Kidney glomerular epithelial cell (primary cell): ENCODE measurements at regions not wholly inside any gene's neighbourhood (a gene's known extent, or its start where the extent isn't known, plus 50 kb on each side); places are given as distances from the start of the nearest gene placed in this dataset.

Experiments used
- DNase-seq: peaks from one replicate; lab custom pipeline; 2025; lab: John Stamatoyannopoulos, UW

- DNase-seq, result no peak
Measured at GRCh38 chr2:147553775-147554271, 291.0 kb upstream of the ACVR2A start.

- no peak for DNase-seq
Measured at GRCh38 chr2:147550995-147551731, 293.7 kb upstream of the ACVR2A start.

- DNase-seq, result no peak
Measured at GRCh38 chr2:147549054-147549453, 295.8 kb upstream of the ACVR2A start.

- no peak for DNase-seq
Measured at GRCh38 chr2:147548451-147548850, 296.4 kb upstream of the ACVR2A start.

GRCh38 chr2:147547440-147547839, 297.4 kb upstream of the ACVR2A start:
- DNase-seq, result no peak

GRCh38 chr2:147546109-147546508, 298.7 kb upstream of the ACVR2A start:
- no peak for DNase-seq

- peak; percentile 59 for DNase-seq
Measured at GRCh38 chr2:147543056-147543455, 301.8 kb upstream of the ACVR2A start.

- DNase-seq, result no peak
Measured at GRCh38 chr2:147542351-147542750, 302.5 kb upstream of the ACVR2A start.

- no peak for DNase-seq
Measured at GRCh38 chr2:147541314-147541713, 303.5 kb upstream of the ACVR2A start.

GRCh38 chr2:147538821-147539220, 306.0 kb upstream of the ACVR2A start:
- no peak for DNase-seq

- no peak for DNase-seq
Measured at GRCh38 chr2:147538088-147538487, 306.7 kb upstream of the ACVR2A start.

GRCh38 chr2:147531269-147531668, 313.6 kb upstream of the ACVR2A start:
- DNase-seq, result no peak

- DNase-seq, result no peak
Measured at GRCh38 chr2:147530033-147530432, 314.8 kb upstream of the ACVR2A start.

- DNase-seq, result no peak
Measured at GRCh38 chr2:147525819-147526489, 318.9 kb upstream of the ACVR2A start.

- no peak for DNase-seq
Measured at GRCh38 chr2:147524912-147525311, 319.9 kb upstream of the ACVR2A start.

- no peak for DNase-seq
Measured at GRCh38 chr2:147523415-147523814, 321.4 kb upstream of the ACVR2A start.

- no peak for DNase-seq
Measured at GRCh38 chr2:147521936-147522335, 322.9 kb upstream of the ACVR2A start.

GRCh38 chr2:147520817-147521216, 324.0 kb upstream of the ACVR2A start:
- DNase-seq, result no peak

- no peak for DNase-seq
Measured at GRCh38 chr2:147519178-147519577, 325.7 kb upstream of the ACVR2A start.

- no peak for DNase-seq
Measured at GRCh38 chr2:147515213-147515612, 329.6 kb upstream of the ACVR2A start.

- DNase-seq, result no peak
Measured at GRCh38 chr2:147512206-147512605, 332.6 kb upstream of the ACVR2A start.

- peak; percentile 21 for DNase-seq
Measured at GRCh38 chr2:147511491-147511948, 333.3 kb upstream of the ACVR2A start.

GRCh38 chr2:147509821-147510220, 335.0 kb upstream of the ACVR2A start:
- no peak for DNase-seq
